ENCODE measurements at regions not wholly inside any gene's neighbourhood (a gene's known extent, or its start where the extent isn't known, plus 50 kb on each side); places are given as distances from the start of the nearest gene placed in this dataset.

GRCh38 chr3:23108451-23109057 is 94.6 kb upstream of the UBE2E2 start:
- no peak overlapping the region for H3K4me3 Mint-ChIP-seq
- peaks cover 10% of the 10 kb centered on the region for H3K9me3 Mint-ChIP-seq
- TF ChIP-seq, protein P1, sequence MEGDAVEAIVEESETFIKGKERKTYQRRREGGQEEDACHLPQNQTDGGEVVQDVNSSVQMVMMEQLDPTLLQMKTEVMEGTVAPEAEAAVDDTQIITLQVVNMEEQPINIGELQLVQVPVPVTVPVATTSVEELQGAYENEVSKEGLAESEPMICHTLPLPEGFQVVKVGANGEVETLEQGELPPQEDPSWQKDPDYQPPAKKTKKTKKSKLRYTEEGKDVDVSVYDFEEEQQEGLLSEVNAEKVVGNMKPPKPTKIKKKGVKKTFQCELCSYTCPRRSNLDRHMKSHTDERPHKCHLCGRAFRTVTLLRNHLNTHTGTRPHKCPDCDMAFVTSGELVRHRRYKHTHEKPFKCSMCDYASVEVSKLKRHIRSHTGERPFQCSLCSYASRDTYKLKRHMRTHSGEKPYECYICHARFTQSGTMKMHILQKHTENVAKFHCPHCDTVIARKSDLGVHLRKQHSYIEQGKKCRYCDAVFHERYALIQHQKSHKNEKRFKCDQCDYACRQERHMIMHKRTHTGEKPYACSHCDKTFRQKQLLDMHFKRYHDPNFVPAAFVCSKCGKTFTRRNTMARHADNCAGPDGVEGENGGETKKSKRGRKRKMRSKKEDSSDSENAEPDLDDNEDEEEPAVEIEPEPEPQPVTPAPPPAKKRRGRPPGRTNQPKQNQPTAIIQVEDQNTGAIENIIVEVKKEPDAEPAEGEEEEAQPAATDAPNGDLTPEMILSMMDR (conservative IDR thresholded peaks at IDR 0.05) = no peak
- DNase-seq (ENCODE audit: extremely low spot score, unreplicated experiment) = no peak
- peaks cover 26% of the 10 kb centered on the region for H3K4me1 Mint-ChIP-seq (ENCODE audit: unreplicated experiment)
- no peak overlapping the region for H3K27ac Mint-ChIP-seq
- H3K27me3 Mint-ChIP-seq = no peaks in the 10 kb centered on the region
- H3K36me3 Mint-ChIP-seq = no peaks in the 10 kb centered on the region

GRCh38 chr3:23111286-23111685 is 91.8 kb upstream of the UBE2E2 start:
- H3K27ac Mint-ChIP-seq = peak overlapping the region; percentile 25
- peaks cover 16% of the 10 kb centered on the region for H3K9me3 Mint-ChIP-seq
- peaks cover 3% of the 10 kb centered on the region for H3K27me3 Mint-ChIP-seq
- TF ChIP-seq, protein P1 (conservative IDR thresholded peaks at IDR 0.05) = no peak
- H3K4me3 Mint-ChIP-seq = no peak overlapping the region
- no peak for DNase-seq (ENCODE audit: extremely low spot score, unreplicated experiment)
- H3K36me3 Mint-ChIP-seq = no peaks in the 10 kb centered on the region
- peaks cover 25% of the 10 kb centered on the region for H3K4me1 Mint-ChIP-seq (ENCODE audit: unreplicated experiment)

DNA sequence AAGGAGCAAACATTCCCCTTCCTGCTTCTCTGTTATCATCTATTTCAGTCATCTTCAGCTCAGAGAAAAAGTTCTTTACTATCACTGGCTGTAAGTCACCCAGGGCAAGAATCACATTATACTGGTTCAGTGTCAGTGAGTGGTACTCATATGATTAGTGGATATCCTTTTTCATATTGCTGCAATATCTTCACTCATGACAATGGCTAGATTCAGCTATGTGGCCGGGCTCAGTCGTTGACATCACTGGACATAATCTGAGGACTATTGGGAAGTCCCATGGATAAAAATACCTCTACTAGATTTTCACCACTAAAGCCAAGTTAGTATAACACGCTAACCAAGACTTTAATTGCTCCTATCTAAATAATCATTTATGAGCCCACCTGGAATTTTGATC is 91.3 kb upstream of the UBE2E2 start:
- peak overlapping the region; percentile 25 for H3K27ac Mint-ChIP-seq
- no peak for DNase-seq (ENCODE audit: extremely low spot score, unreplicated experiment)
- TF ChIP-seq, protein P1 (conservative IDR thresholded peaks at IDR 0.05) = no peak
- peaks cover 16% of the 10 kb centered on the region for H3K9me3 Mint-ChIP-seq
- no peak overlapping the region for H3K4me3 Mint-ChIP-seq
- peaks cover 3% of the 10 kb centered on the region for H3K27me3 Mint-ChIP-seq
- peaks cover 22% of the 10 kb centered on the region for H3K4me1 Mint-ChIP-seq (ENCODE audit: unreplicated experiment)
- H3K36me3 Mint-ChIP-seq = no peaks in the 10 kb centered on the region

- Mint-ChIP-seq H3K9me3 (peaks cover 16% of the 10 kb centered on the region), H3K27ac (peak overlapping the region; percentile 30), H3K36me3 (no peaks in the 10 kb centered on the region), H3K27me3 (peaks cover 3% of the 10 kb centered on the region), H3K4me3 (no peak overlapping the region), H3K4me1 (ENCODE audit: unreplicated experiment) (peaks cover 22% of the 10 kb centered on the region)
- TF ChIP-seq, protein P1 (conservative IDR thresholded peaks at IDR 0.05) = no peak
- no peak for DNase-seq (ENCODE audit: extremely low spot score, unreplicated experiment)
Measured at GRCh38 chr3:23112491-23112890, 90.6 kb upstream of the UBE2E2 start.

GRCh38 chr3:23113455-23114171 is 89.5 kb upstream of the UBE2E2 start:
- Mint-ChIP-seq H3K4me3 (peak overlapping the region; percentile 30), H3K9me3 (peaks cover 21% of the 10 kb centered on the region), H3K4me1 (ENCODE audit: unreplicated experiment) (peaks cover 26% of the 10 kb centered on the region), H3K27ac (peak overlapping the region; percentile 91), H3K27me3 (peaks cover 3% of the 10 kb centered on the region), H3K36me3 (no peaks in the 10 kb centered on the region)
- TF ChIP-seq, protein P1 (conservative IDR thresholded peaks at IDR 0.05) = no peak
- no peak for DNase-seq (ENCODE audit: extremely low spot score, unreplicated experiment)
